ENCODE measurements at regions not wholly inside any gene's neighbourhood (a gene's known extent, or its start where the extent isn't known, plus 50 kb on each side); places are given as distances from the start of the nearest gene placed in this dataset.

- TF ChIP-seq CTCF (IDR thresholded peaks at IDR 0.05) (no peak), EP300 (IDR thresholded peaks at IDR 0.05) (no peak), POLR2AphosphoS5 (IDR thresholded peaks at IDR 0.05) (no peak)
Observed at GRCh38 chr14:75339059-75339458, 60.4 kb downstream of the FOS start.

Data from esophagus muscularis mucosa (tissue), 4 donors.